NB4 (cell line): ENCODE measurements at regions not wholly inside any gene's neighbourhood (a gene's known extent, or its start where the extent isn't known, plus 50 kb on each side); places are given as distances from the start of the nearest gene placed in this dataset.

ENCODE experiments used
- DNase-seq: peaks from one replicate; pipeline ENCODE4 v3.0.0; 2010; ENCODE audit warnings: low read depth
- H3K4me3 ChIP-seq: one replicate; pipeline ENCODE4 v1.5.1; 2011; ENCODE audit warnings: mild to moderate bottlenecking, low read depth, low read length, moderate library complexity
- MYC ChIP-seq: IDR thresholded peaks from 2 replicates; pipeline ENCODE4 v1.6.1; 2011; ENCODE audit warnings: low read depth, low read length
- POLR2A ChIP-seq: IDR thresholded peaks from 2 replicates; pipeline ENCODE4 v1.6.1; 2011; ENCODE audit warnings: mild to moderate bottlenecking; ENCODE audit not compliant: insufficient read length; ENCODE audit errors: extremely low read depth
- TF ChIP-seq, protein P1 (sequence below): IDR thresholded peaks from one replicate; pipeline ENCODE4 v1.5.1; 2012; ENCODE audit warnings: low read depth, low read length
- TF ChIP-seq, protein P2 (sequence below): IDR thresholded peaks from 2 replicates; pipeline ENCODE4 v1.6.1; 2011; ENCODE audit warnings: low read depth, low read length

DNA sequence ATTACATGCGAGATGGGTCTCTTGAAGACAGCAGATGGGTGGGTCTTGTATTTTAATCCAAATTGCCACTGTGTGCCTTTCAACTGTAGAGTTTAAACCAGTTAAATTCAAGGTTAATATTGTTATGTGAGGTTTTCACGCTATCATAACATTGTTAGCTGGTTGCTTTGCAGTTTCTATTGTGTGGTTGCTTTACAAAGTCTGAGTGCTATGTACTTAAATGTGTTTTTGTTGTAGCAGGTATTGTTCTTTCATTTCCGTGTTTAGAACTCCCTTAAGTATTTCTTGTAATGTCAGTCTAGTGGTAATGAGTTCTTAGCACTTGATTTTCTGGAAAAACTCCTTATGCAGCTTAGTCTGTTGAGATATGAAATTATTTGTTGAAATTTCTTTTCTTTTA lies 193.3 kb downstream of the MOXD1 start:
- H3K4me3 ChIP-seq, result no peak overlapping the region
- no peak for DNase-seq
- TF ChIP-seq, protein P1, sequence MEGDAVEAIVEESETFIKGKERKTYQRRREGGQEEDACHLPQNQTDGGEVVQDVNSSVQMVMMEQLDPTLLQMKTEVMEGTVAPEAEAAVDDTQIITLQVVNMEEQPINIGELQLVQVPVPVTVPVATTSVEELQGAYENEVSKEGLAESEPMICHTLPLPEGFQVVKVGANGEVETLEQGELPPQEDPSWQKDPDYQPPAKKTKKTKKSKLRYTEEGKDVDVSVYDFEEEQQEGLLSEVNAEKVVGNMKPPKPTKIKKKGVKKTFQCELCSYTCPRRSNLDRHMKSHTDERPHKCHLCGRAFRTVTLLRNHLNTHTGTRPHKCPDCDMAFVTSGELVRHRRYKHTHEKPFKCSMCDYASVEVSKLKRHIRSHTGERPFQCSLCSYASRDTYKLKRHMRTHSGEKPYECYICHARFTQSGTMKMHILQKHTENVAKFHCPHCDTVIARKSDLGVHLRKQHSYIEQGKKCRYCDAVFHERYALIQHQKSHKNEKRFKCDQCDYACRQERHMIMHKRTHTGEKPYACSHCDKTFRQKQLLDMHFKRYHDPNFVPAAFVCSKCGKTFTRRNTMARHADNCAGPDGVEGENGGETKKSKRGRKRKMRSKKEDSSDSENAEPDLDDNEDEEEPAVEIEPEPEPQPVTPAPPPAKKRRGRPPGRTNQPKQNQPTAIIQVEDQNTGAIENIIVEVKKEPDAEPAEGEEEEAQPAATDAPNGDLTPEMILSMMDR, result no peak
- TF ChIP-seq, protein P2, sequence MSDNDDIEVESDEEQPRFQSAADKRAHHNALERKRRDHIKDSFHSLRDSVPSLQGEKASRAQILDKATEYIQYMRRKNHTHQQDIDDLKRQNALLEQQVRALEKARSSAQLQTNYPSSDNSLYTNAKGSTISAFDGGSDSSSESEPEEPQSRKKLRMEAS, result no peak
- TF ChIP-seq MYC, result no peak
- TF ChIP-seq POLR2A, result no peak

DNA sequence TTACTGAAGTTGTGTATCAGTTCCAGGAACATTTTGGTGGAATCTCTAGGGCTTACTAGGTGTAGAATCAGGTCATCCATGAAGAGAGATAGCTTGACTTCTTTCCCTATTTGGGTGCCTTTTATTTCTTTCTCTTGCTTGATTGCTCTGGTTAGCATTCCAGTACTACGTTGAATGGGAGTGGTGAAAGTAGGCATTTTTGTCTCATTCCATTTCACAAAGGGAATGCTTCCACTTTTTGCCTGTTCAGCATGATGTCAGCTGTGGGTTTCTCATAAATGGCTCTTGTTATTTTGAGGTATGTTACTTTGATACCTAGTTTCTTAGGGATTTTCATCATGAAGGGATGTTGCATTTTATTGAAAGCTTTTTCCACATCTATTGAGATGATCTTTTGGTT lies 195.3 kb downstream of the MOXD1 start:
- DNase-seq, result no peak
- TF ChIP-seq, protein P2, result no peak
- TF ChIP-seq POLR2A, result no peak
- TF ChIP-seq, protein P1, result no peak
- TF ChIP-seq MYC, result no peak
- H3K4me3 ChIP-seq, result no peak overlapping the region

DNA sequence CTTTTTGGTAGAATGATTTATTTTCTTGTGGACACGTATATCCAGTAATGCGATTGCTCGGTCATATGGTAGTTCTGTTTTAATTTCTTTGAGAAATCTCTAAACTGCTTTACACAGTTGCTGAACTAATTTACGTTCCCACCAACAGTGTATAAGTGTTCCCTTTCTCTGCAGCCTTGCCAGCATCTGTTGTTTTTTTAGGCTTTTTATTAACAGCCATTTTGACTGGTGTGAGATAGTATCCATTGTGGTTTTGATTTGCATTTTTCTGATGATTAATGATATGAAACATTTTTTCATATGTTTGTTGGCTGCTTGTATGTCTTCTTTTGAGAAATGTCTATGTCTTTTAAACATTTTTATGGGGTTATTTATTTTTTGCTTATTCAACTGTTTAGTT lies 196.7 kb downstream of the MOXD1 start:
- TF ChIP-seq, protein P2, result no peak
- no peak for DNase-seq
- H3K4me3 ChIP-seq, result no peak overlapping the region

DNA sequence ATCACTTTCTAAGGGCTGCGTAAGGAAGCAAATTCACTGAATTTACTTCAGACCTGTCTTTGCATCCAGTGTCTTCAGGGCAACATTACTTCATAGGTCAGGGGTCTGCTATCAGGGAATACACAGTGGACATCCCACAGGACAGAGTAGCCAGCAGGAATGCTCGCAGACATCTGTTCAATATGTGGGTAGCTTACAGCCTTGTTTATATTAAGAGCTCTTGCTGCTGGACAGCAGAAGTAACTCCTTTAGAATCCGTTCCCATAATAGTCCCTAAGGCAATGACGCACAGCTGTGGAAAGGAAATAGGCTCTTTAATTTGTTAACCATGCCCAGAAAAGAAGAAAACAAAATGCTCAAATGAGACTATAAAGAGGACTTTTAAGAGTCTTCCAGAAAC lies 198.7 kb downstream of the MOXD1 start:
- TF ChIP-seq MYC (no peak), POLR2A (no peak)
- TF ChIP-seq, protein P2, result no peak
- TF ChIP-seq, protein P1, result no peak
- DNase-seq, result no peak
- H3K4me3 ChIP-seq, result no peak overlapping the region

DNA sequence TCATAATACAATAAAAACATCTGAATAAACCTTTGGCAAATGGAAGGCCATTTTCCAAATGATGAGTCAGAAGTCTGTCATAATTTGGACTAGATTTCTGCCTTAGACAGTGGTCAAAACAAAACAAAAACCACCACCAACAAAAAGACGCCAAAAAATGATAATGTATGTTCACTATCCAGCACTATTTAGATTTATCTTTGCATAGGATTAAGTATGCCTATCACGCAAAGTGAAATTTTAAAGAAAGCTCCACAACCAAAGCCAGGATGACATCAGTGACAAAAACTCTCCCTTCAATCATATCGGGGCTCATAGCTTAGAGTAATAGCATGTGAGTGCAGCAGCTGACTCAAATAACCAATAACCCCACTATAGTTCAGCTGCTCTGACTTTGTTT lies 201.9 kb downstream of the MOXD1 start:
- TF ChIP-seq, protein P2, result no peak
- TF ChIP-seq POLR2A, result no peak
- TF ChIP-seq, protein P1, result no peak
- TF ChIP-seq MYC, result no peak
- DNase-seq, result no peak
- H3K4me3 ChIP-seq, result no peak overlapping the region

DNA sequence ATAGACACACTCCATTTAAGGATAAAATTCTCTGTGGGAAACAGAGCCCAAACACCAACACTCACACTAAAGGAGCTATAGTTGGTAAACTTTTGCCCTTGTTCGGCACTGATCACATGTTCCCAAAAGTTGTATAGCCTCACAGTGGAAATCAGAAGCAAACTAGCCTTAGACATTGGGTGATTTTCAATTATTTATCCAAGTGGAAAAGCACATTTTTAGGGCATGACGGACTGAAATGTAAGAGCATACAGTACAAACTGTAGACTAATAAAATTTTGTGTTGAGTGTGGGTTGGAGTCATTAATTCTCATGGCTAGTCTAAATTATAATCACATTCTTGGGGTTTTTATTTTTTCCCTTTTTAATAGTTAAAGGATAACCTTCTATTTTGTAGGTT lies 202.4 kb downstream of the MOXD1 start:
- H3K4me3 ChIP-seq, result no peak overlapping the region
- TF ChIP-seq, protein P2, result no peak
- TF ChIP-seq MYC (no peak), POLR2A (no peak)
- TF ChIP-seq, protein P1, result no peak
- DNase-seq, result no peak
